Liver (tissue), 8 donors: ENCODE measurements at regions not wholly inside any gene's neighbourhood (a gene's known extent, or its start where the extent isn't known, plus 50 kb on each side); places are given as distances from the start of the nearest gene placed in this dataset.

ENCODE experiments used
- DNase-seq: peaks from one replicate; pipeline ENCODE4 v3.0.0-alpha.2; 2017; ENCODE audit warnings: low spot score
- H3K27ac ChIP-seq, 2 donors: one replicate each; pipeline ENCODE4 v1.7.0; 2013; ENCODE audit warnings: inconsistent platforms in 2 of 2, low read length in 2 of 2, control low read depth in 1 of 2, low read depth in 1 of 2, mild to moderate bottlenecking in 1 of 2
- H3K27me3 ChIP-seq, 4 donors: one replicate each; pipeline versions ENCODE4 v1.6.1 to v1.7.0; 2013; ENCODE audit warnings: low read length in 3 of 4, inconsistent platforms in 1 of 4, mild to moderate bottlenecking in 1 of 4, moderate library complexity in 1 of 4; ENCODE audit not compliant: control insufficient read depth in 4 of 4, insufficient read depth in 4 of 4
- H3K36me3 ChIP-seq, 4 donors: one replicate each; pipeline versions ENCODE4 v1.6.1 to v1.7.0; 2013; ENCODE audit warnings: low read length in 3 of 4, mild to moderate bottlenecking in 3 of 4, low read depth in 1 of 4, moderate library complexity in 1 of 4; ENCODE audit not compliant: control insufficient read depth in 4 of 4, insufficient read depth in 3 of 4
- H3K4me1 ChIP-seq, 4 donors: one replicate each; pipeline versions ENCODE4 v1.6.1 to v1.7.0; 2013; ENCODE audit warnings: low read length in 3 of 4, mild to moderate bottlenecking in 3 of 4, moderate library complexity in 1 of 4; ENCODE audit not compliant: control insufficient read depth in 4 of 4, insufficient read depth in 4 of 4
- H3K4me3 ChIP-seq, 3 donors: one replicate each; pipeline versions ENCODE4 v1.6.1 to v1.7.0; 2013; ENCODE audit warnings: low read length in 3 of 3, control low read depth in 1 of 3, low read depth in 1 of 3, mild to moderate bottlenecking in 1 of 3
- H3K9ac ChIP-seq, 2 donors: one replicate each; pipeline ENCODE4 v1.7.0; 2013; ENCODE audit warnings: low read length in 2 of 2, mild to moderate bottlenecking in 2 of 2, moderate library complexity in 2 of 2, control low read depth in 1 of 2, low read depth in 1 of 2
- H3K9me3 ChIP-seq, 4 donors: one replicate each; pipeline versions ENCODE4 v1.6.1 to v1.7.0; 2013; ENCODE audit warnings: low read length in 3 of 4; ENCODE audit not compliant: control insufficient read depth in 4 of 4
- EGR1 ChIP-seq, 2 donors: IDR thresholded peaks; 2 replicates each; pipeline ENCODE4 v1.6.1; 2016 to 2018; ENCODE audit warnings: antibody characterized with exemption in 2 of 2, low read depth in 2 of 2
- FOXA1 ChIP-seq: IDR thresholded peaks from 2 replicates; pipeline ENCODE4 v1.6.1; 2016; ENCODE audit warnings: antibody characterized with exemption
- FOXA2 ChIP-seq: IDR thresholded peaks from 2 replicates; pipeline ENCODE4 v1.6.1; 2016; ENCODE audit warnings: antibody characterized with exemption
- GABPA ChIP-seq, 2 donors: IDR thresholded peaks in 1 of 2; conservative IDR thresholded peaks in 1 of 2; 2 replicates each; pipeline ENCODE4 v1.6.1; 2016; ENCODE audit warnings: antibody characterized with exemption in 2 of 2, mild to moderate bottlenecking in 1 of 2, moderate library complexity in 1 of 2
- HNF4A ChIP-seq, 2 donors: conservative IDR thresholded peaks; 2 replicates each; pipeline ENCODE4 v1.6.1; 2016; ENCODE audit warnings: antibody characterized with exemption in 2 of 2, mild to moderate bottlenecking in 2 of 2
- HNF4G ChIP-seq: IDR thresholded peaks from 2 replicates; pipeline ENCODE4 v1.6.1; 2016; ENCODE audit warnings: antibody characterized with exemption
- JUND ChIP-seq, 2 donors: IDR thresholded peaks; 2 replicates each; pipeline ENCODE4 v1.6.1; 2016; ENCODE audit warnings: antibody characterized with exemption in 2 of 2
- MAX ChIP-seq: IDR thresholded peaks from 2 replicates; pipeline ENCODE4 v1.6.1; 2016; ENCODE audit warnings: antibody characterized with exemption
- NR2F2 ChIP-seq: IDR thresholded peaks from 2 replicates; pipeline ENCODE4 v1.6.1; 2016; ENCODE audit warnings: antibody characterized with exemption
- RAD21 ChIP-seq, 2 donors: IDR thresholded peaks; 2 replicates each; pipeline ENCODE4 v1.6.1; 2016; ENCODE audit warnings: antibody characterized with exemption in 2 of 2, mild to moderate bottlenecking in 2 of 2
- RXRA ChIP-seq, 2 donors: IDR thresholded peaks; 2 replicates each; pipeline ENCODE4 v1.6.1; 2017 to 2018; ENCODE audit warnings: antibody characterized with exemption in 2 of 2, mild to moderate bottlenecking in 1 of 2
- SP1 ChIP-seq: IDR thresholded peaks from 2 replicates; pipeline ENCODE4 v1.6.1; 2018; ENCODE audit warnings: antibody characterized with exemption, mild to moderate bottlenecking
- TAF1 ChIP-seq: conservative IDR thresholded peaks from 2 replicates; pipeline ENCODE4 v1.6.1; 2016; ENCODE audit warnings: antibody characterized with exemption, mild to moderate bottlenecking
- YY1 ChIP-seq: IDR thresholded peaks from 2 replicates; pipeline ENCODE4 v1.6.1; 2016; ENCODE audit warnings: antibody characterized with exemption, mild to moderate bottlenecking
- ZBTB33 ChIP-seq: IDR thresholded peaks from 2 replicates; pipeline ENCODE4 v1.6.1; 2016; ENCODE audit warnings: antibody characterized with exemption
- WGBS: extraction: QIAGEN DNeasy Blood & Tissue Kit; methylation state at CpG from one replicate; pipeline ENCODE4 v1.1.7; 2013; 5-methylcytosine and 5-hydroxymethylcytosine counted together
- TF ChIP-seq, protein P1 (sequence below): fragments of 150-350 bp; IDR thresholded peaks from 2 replicates; pipeline ENCODE4 v1.5.1; 2017; ENCODE audit warnings: improper control_type of control experiment, low read depth, low read length; ENCODE audit not compliant: missing input control
- TF ChIP-seq, protein P2 (sequence below): IDR thresholded peaks from 2 replicates; pipeline ENCODE4 v1.6.1; 2016; ENCODE audit warnings: antibody characterized with exemption, mild to moderate bottlenecking
- TF ChIP-seq, protein P3 (sequence below): IDR thresholded peaks from 2 replicates; pipeline ENCODE4 v1.6.1; 2016; ENCODE audit warnings: antibody characterized with exemption
- donor health status: healthy.
- donor health status: healthy.
- donor health status: healthy.
- donor health status: healthy.
- donor health status: healthy.

GRCh38 chr3:34046154-34046553 lies 247.7 kb downstream of the PDCD6IP start:
- WGBS = 66% methylated on average over 1 of the region's 1 CpG
- H3K27me3 ChIP-seq = no peaks in the 10 kb centered on the region
- no peaks in the 10 kb centered on the region for H3K36me3 ChIP-seq
- H3K9me3 ChIP-seq = no peaks in the 10 kb centered on the region
- H3K27ac ChIP-seq = no peak overlapping the region
- no peak overlapping the region for H3K4me3 ChIP-seq
- H3K9ac ChIP-seq = no peak overlapping the region
- no peaks in the 10 kb centered on the region for H3K4me1 ChIP-seq
- no peak for DNase-seq
- TF ChIP-seq NR2F2 (no peak), TAF1 (no peak), FOXA1 (no peak), JUND (IDR thresholded peaks at IDR 0.05) (no peak), FOXA2 (no peak), EGR1 (IDR thresholded peaks at IDR 0.05; ENCODE audit: low read depth in 2 of 2) (no peak), ZBTB33 (no peak), HNF4G (no peak), RXRA (IDR thresholded peaks at IDR 0.05) (no peak), MAX (no peak), HNF4A (conservative IDR thresholded peaks at IDR 0.05) (no peak), SP1 (no peak), YY1 (no peak), RAD21 (IDR thresholded peaks at IDR 0.05) (no peak), GABPA (IDR thresholded peaks at IDR 0.05 in 1 of 2, conservative IDR thresholded peaks at IDR 0.05 in 1 of 2) (no peak)
- TF ChIP-seq, protein P1, sequence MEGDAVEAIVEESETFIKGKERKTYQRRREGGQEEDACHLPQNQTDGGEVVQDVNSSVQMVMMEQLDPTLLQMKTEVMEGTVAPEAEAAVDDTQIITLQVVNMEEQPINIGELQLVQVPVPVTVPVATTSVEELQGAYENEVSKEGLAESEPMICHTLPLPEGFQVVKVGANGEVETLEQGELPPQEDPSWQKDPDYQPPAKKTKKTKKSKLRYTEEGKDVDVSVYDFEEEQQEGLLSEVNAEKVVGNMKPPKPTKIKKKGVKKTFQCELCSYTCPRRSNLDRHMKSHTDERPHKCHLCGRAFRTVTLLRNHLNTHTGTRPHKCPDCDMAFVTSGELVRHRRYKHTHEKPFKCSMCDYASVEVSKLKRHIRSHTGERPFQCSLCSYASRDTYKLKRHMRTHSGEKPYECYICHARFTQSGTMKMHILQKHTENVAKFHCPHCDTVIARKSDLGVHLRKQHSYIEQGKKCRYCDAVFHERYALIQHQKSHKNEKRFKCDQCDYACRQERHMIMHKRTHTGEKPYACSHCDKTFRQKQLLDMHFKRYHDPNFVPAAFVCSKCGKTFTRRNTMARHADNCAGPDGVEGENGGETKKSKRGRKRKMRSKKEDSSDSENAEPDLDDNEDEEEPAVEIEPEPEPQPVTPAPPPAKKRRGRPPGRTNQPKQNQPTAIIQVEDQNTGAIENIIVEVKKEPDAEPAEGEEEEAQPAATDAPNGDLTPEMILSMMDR = no peak
- TF ChIP-seq, protein P2, sequence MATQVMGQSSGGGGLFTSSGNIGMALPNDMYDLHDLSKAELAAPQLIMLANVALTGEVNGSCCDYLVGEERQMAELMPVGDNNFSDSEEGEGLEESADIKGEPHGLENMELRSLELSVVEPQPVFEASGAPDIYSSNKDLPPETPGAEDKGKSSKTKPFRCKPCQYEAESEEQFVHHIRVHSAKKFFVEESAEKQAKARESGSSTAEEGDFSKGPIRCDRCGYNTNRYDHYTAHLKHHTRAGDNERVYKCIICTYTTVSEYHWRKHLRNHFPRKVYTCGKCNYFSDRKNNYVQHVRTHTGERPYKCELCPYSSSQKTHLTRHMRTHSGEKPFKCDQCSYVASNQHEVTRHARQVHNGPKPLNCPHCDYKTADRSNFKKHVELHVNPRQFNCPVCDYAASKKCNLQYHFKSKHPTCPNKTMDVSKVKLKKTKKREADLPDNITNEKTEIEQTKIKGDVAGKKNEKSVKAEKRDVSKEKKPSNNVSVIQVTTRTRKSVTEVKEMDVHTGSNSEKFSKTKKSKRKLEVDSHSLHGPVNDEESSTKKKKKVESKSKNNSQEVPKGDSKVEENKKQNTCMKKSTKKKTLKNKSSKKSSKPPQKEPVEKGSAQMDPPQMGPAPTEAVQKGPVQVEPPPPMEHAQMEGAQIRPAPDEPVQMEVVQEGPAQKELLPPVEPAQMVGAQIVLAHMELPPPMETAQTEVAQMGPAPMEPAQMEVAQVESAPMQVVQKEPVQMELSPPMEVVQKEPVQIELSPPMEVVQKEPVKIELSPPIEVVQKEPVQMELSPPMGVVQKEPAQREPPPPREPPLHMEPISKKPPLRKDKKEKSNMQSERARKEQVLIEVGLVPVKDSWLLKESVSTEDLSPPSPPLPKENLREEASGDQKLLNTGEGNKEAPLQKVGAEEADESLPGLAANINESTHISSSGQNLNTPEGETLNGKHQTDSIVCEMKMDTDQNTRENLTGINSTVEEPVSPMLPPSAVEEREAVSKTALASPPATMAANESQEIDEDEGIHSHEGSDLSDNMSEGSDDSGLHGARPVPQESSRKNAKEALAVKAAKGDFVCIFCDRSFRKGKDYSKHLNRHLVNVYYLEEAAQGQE = no peak
- TF ChIP-seq, protein P3, sequence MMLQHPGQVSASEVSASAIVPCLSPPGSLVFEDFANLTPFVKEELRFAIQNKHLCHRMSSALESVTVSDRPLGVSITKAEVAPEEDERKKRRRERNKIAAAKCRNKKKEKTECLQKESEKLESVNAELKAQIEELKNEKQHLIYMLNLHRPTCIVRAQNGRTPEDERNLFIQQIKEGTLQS = no peak
